Astrocyte (in vitro differentiated cells and primary cell): ENCODE measurements at regions not wholly inside any gene's neighbourhood (a gene's known extent, or its start where the extent isn't known, plus 50 kb on each side); places are given as distances from the start of the nearest gene placed in this dataset.

Experiments used
- EZH2 ChIP-seq: IDR thresholded peaks from 2 replicates; pipeline ENCODE4 v1.6.1; 2012; ENCODE audit warnings: mild to moderate bottlenecking, low read length, inconsistent platforms; ENCODE audit not compliant: insufficient read depth
- TF ChIP-seq, protein P1 (sequence below): IDR thresholded peaks from 2 replicates; pipeline ENCODE4 v1.5.1; 2011; ENCODE audit warnings: low read depth, mild to moderate bottlenecking, inconsistent platforms, low read length, moderate library complexity; ENCODE audit not compliant: insufficient read depth

- no peak for TF ChIP-seq EZH2
- TF ChIP-seq, protein P1, sequence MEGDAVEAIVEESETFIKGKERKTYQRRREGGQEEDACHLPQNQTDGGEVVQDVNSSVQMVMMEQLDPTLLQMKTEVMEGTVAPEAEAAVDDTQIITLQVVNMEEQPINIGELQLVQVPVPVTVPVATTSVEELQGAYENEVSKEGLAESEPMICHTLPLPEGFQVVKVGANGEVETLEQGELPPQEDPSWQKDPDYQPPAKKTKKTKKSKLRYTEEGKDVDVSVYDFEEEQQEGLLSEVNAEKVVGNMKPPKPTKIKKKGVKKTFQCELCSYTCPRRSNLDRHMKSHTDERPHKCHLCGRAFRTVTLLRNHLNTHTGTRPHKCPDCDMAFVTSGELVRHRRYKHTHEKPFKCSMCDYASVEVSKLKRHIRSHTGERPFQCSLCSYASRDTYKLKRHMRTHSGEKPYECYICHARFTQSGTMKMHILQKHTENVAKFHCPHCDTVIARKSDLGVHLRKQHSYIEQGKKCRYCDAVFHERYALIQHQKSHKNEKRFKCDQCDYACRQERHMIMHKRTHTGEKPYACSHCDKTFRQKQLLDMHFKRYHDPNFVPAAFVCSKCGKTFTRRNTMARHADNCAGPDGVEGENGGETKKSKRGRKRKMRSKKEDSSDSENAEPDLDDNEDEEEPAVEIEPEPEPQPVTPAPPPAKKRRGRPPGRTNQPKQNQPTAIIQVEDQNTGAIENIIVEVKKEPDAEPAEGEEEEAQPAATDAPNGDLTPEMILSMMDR: no peak
Observed at GRCh38 chr3:30286007-30286669, 320.3 kb upstream of the TGFBR2 start.
